H7 (cell line): ENCODE measurements at regions not wholly inside any gene's neighbourhood (a gene's known extent, or its start where the extent isn't known, plus 50 kb on each side); places are given as distances from the start of the nearest gene placed in this dataset.

ENCODE experiments used
- DNase-seq: peaks from one replicate; pipeline ENCODE4 v3.0.0; 2012
- H3K27me3 ChIP-seq: 2 replicates; pipeline ENCODE4 v1.6.0; 2011; ENCODE audit warnings: mild to moderate bottlenecking, low read length; ENCODE audit not compliant: control insufficient read depth, insufficient read depth
- H3K36me3 ChIP-seq: replicated peaks from 2 replicates; pipeline ENCODE4 v1.5.1; 2011; ENCODE audit warnings: low read length; ENCODE audit not compliant: control insufficient read depth, insufficient read depth
- H3K4me3 ChIP-seq: 2 replicates; pipeline ENCODE4 v1.5.1; 2011; ENCODE audit warnings: low read depth, mild to moderate bottlenecking, control low read depth, low read length, moderate library complexity; ENCODE audit not compliant: insufficient read depth

- no peaks in the 10 kb centered on the region for H3K27me3 ChIP-seq
- H3K4me3 ChIP-seq, result no peak overlapping the region
- no peaks in the 10 kb centered on the region for H3K36me3 ChIP-seq
- no peak for DNase-seq
These were observed 130.5 kb upstream of the MAN1A1 start for GRCh38 chr6:119479860-119480655.

- DNase-seq, result no peak
- no peak overlapping the region for H3K4me3 ChIP-seq
- H3K27me3 ChIP-seq, result no peaks in the 10 kb centered on the region
- H3K36me3 ChIP-seq, result no peaks in the 10 kb centered on the region
These were observed 127.0 kb upstream of the MAN1A1 start for GRCh38 chr6:119476554-119476953.

- Histone ChIP-seq H3K36me3 (no peaks in the 10 kb centered on the region), H3K27me3 (no peaks in the 10 kb centered on the region), H3K4me3 (no peak overlapping the region)
- DNase-seq, result no peak
These were observed 126.5 kb upstream of the MAN1A1 start for GRCh38 chr6:119476024-119476423.

- Histone ChIP-seq H3K4me3 (no peak overlapping the region), H3K27me3 (no peaks in the 10 kb centered on the region), H3K36me3 (no peaks in the 10 kb centered on the region)
- no peak for DNase-seq
These were observed 121.5 kb upstream of the MAN1A1 start for GRCh38 chr6:119470893-119471542.

- Histone ChIP-seq H3K27me3 (no peaks in the 10 kb centered on the region), H3K4me3 (no peak overlapping the region), H3K36me3 (no peaks in the 10 kb centered on the region)
- no peak for DNase-seq
These were observed 118.0 kb upstream of the MAN1A1 start for GRCh38 chr6:119467488-119468081.

- no peak for DNase-seq
- Histone ChIP-seq H3K36me3 (no peaks in the 10 kb centered on the region), H3K27me3 (no peaks in the 10 kb centered on the region), H3K4me3 (no peak overlapping the region)
These were observed 116.7 kb upstream of the MAN1A1 start for GRCh38 chr6:119466226-119466625.

- Histone ChIP-seq H3K4me3 (no peak overlapping the region), H3K27me3 (no peaks in the 10 kb centered on the region)
- no peak for DNase-seq
These were observed 113.6 kb upstream of the MAN1A1 start for GRCh38 chr6:119463081-119463626.

GRCh38 chr6:119461187-119461586 is 111.6 kb upstream of the MAN1A1 start:
- H3K36me3 ChIP-seq, result no peaks in the 10 kb centered on the region
- H3K27me3 ChIP-seq, result no peaks in the 10 kb centered on the region
- DNase-seq, result no peak

More at GRCh38 chr6:119463081-119463626, 113.6 kb upstream of the MAN1A1 start:
- no peaks in the 10 kb centered on the region for H3K36me3 ChIP-seq

GRCh38 chr6:119459207-119459974 is 109.8 kb upstream of the MAN1A1 start:
- DNase-seq, result no peak
- no peak overlapping the region for H3K4me3 ChIP-seq
- H3K36me3 ChIP-seq, result no peaks in the 10 kb centered on the region
- H3K27me3 ChIP-seq, result no peaks in the 10 kb centered on the region

More at GRCh38 chr6:119461187-119461586, 111.6 kb upstream of the MAN1A1 start:
- no peak overlapping the region for H3K4me3 ChIP-seq

GRCh38 chr6:119454714-119455113 is 105.2 kb upstream of the MAN1A1 start:
- H3K4me3 ChIP-seq, result no peak overlapping the region
- no peaks in the 10 kb centered on the region for H3K27me3 ChIP-seq
- no peaks in the 10 kb centered on the region for H3K36me3 ChIP-seq
- no peak for DNase-seq

GRCh38 chr6:119453242-119454200 is 104.0 kb upstream of the MAN1A1 start:
- H3K36me3 ChIP-seq, result no peaks in the 10 kb centered on the region
- no peaks in the 10 kb centered on the region for H3K27me3 ChIP-seq
- no peak for DNase-seq
- no peak overlapping the region for H3K4me3 ChIP-seq

GRCh38 chr6:119449331-119450156 is 100.0 kb upstream of the MAN1A1 start:
- Histone ChIP-seq H3K4me3 (no peak overlapping the region), H3K36me3 (no peaks in the 10 kb centered on the region), H3K27me3 (no peaks in the 10 kb centered on the region)
- DNase-seq, result no peak

GRCh38 chr6:119447921-119448320 is 98.4 kb upstream of the MAN1A1 start:
- H3K36me3 ChIP-seq, result no peaks in the 10 kb centered on the region
- no peaks in the 10 kb centered on the region for H3K27me3 ChIP-seq
- H3K4me3 ChIP-seq, result no peak overlapping the region
- no peak for DNase-seq
